ENCODE measurements at regions not wholly inside any gene's neighbourhood (a gene's known extent, or its start where the extent isn't known, plus 50 kb on each side); places are given as distances from the start of the nearest gene placed in this dataset.

- no peak for DNase-seq
- ChIA-PET CTCF (no interaction called here), POLR2A (no interaction called here)
- Mint-ChIP-seq H3K27ac (no peak overlapping the region), H3K27me3 (no peaks in the 10 kb centered on the region), H3K9me3 (peaks cover 29% of the 10 kb centered on the region), H3K4me3 (no peak overlapping the region), H3K4me1 (no peaks in the 10 kb centered on the region), H3K36me3 (ENCODE audit: low read depth) (no peaks in the 10 kb centered on the region)
These were observed 1735.9 kb downstream of the TP53TG3F start for GRCh38 chr16:35195173-35195863.

- no peak overlapping the region for H3K4me3 Mint-ChIP-seq
- H3K27me3 Mint-ChIP-seq, result no peaks in the 10 kb centered on the region
- H3K27ac Mint-ChIP-seq, result no peak overlapping the region
- H3K9me3 Mint-ChIP-seq, result peaks cover 32% of the 10 kb centered on the region
- ChIA-PET POLR2A (no interaction called here), CTCF (no interaction called here)
- H3K4me1 Mint-ChIP-seq, result no peaks in the 10 kb centered on the region
- no peaks in the 10 kb centered on the region for H3K36me3 Mint-ChIP-seq (ENCODE audit: low read depth)
- DNase-seq, result no peak
These were observed 1736.4 kb downstream of the TP53TG3F start for GRCh38 chr16:35195864-35196216.

- ChIA-PET POLR2A (no interaction called here), CTCF (no interaction called here)
- Mint-ChIP-seq H3K27me3 (no peaks in the 10 kb centered on the region), H3K9me3 (peaks cover 35% of the 10 kb centered on the region), H3K36me3 (ENCODE audit: low read depth) (no peaks in the 10 kb centered on the region), H3K4me3 (no peak overlapping the region), H3K4me1 (no peaks in the 10 kb centered on the region), H3K27ac (no peak overlapping the region)
- DNase-seq, result no peak
These were observed 1736.9 kb downstream of the TP53TG3F start for GRCh38 chr16:35196313-35196712.

- no peak overlapping the region for H3K4me3 Mint-ChIP-seq
- DNase-seq, result no peak
- ChIA-PET POLR2A (no interaction called here), CTCF (no interaction called here)
- H3K4me1 Mint-ChIP-seq, result no peaks in the 10 kb centered on the region
- no peaks in the 10 kb centered on the region for H3K27me3 Mint-ChIP-seq
- H3K36me3 Mint-ChIP-seq (ENCODE audit: low read depth), result no peaks in the 10 kb centered on the region
- peaks cover 39% of the 10 kb centered on the region for H3K9me3 Mint-ChIP-seq
- H3K27ac Mint-ChIP-seq, result no peak overlapping the region
These were observed 1738.2 kb downstream of the TP53TG3F start for GRCh38 chr16:35197656-35198055.

- ChIA-PET CTCF (no interaction called here), POLR2A (no interaction called here)
- Mint-ChIP-seq H3K27me3 (no peaks in the 10 kb centered on the region), H3K27ac (no peak overlapping the region), H3K36me3 (ENCODE audit: low read depth) (no peaks in the 10 kb centered on the region), H3K4me1 (no peaks in the 10 kb centered on the region), H3K9me3 (peaks cover 39% of the 10 kb centered on the region), H3K4me3 (no peak overlapping the region)
- DNase-seq, result no peak
These were observed 1739.1 kb downstream of the TP53TG3F start for GRCh38 chr16:35198223-35199199.

- H3K4me3 Mint-ChIP-seq, result no peak overlapping the region
- POLR2A ChIA-PET, result no interaction called here
- CTCF ChIA-PET, result no interaction called here
- no peak overlapping the region for H3K27ac Mint-ChIP-seq
- no peaks in the 10 kb centered on the region for H3K4me1 Mint-ChIP-seq
- no peaks in the 10 kb centered on the region for H3K36me3 Mint-ChIP-seq (ENCODE audit: low read depth)
- peaks cover 30% of the 10 kb centered on the region for H3K9me3 Mint-ChIP-seq
- H3K27me3 Mint-ChIP-seq, result no peaks in the 10 kb centered on the region
- DNase-seq, result no peak
These were observed 1741.2 kb downstream of the TP53TG3F start for GRCh38 chr16:35200662-35201061.

GRCh38 chr16:35201151-35201550, 1741.7 kb downstream of the TP53TG3F start:
- Mint-ChIP-seq H3K9me3 (peaks cover 27% of the 10 kb centered on the region), H3K27ac (no peak overlapping the region), H3K36me3 (ENCODE audit: low read depth) (no peaks in the 10 kb centered on the region), H3K4me1 (no peaks in the 10 kb centered on the region), H3K4me3 (no peak overlapping the region), H3K27me3 (no peaks in the 10 kb centered on the region)
- DNase-seq, result no peak
- ChIA-PET CTCF (no interaction called here), POLR2A (no interaction called here)

- no peaks in the 10 kb centered on the region for H3K4me1 Mint-ChIP-seq
- H3K4me3 Mint-ChIP-seq, result no peak overlapping the region
- no peaks in the 10 kb centered on the region for H3K36me3 Mint-ChIP-seq (ENCODE audit: low read depth)
- H3K27me3 Mint-ChIP-seq, result no peaks in the 10 kb centered on the region
- no peak for DNase-seq
- H3K27ac Mint-ChIP-seq, result no peak overlapping the region
- ChIA-PET POLR2A (no interaction called here), CTCF (no interaction called here)
- H3K9me3 Mint-ChIP-seq, result peaks cover 30% of the 10 kb centered on the region
These were observed 1744.2 kb downstream of the TP53TG3F start for GRCh38 chr16:35203636-35204035.

GRCh38 chr16:35207059-35207999, 1747.9 kb downstream of the TP53TG3F start:
- Mint-ChIP-seq H3K36me3 (ENCODE audit: low read depth) (no peaks in the 10 kb centered on the region), H3K27ac (no peak overlapping the region), H3K4me3 (no peak overlapping the region), H3K9me3 (peaks cover 12% of the 10 kb centered on the region), H3K27me3 (no peaks in the 10 kb centered on the region), H3K4me1 (no peaks in the 10 kb centered on the region)
- POLR2A ChIA-PET, result no interaction called here
- DNase-seq, result no peak
- CTCF ChIA-PET, result no interaction called here

- no peak for DNase-seq
- Mint-ChIP-seq H3K27me3 (no peaks in the 10 kb centered on the region), H3K4me1 (no peaks in the 10 kb centered on the region), H3K27ac (no peak overlapping the region), H3K4me3 (no peak overlapping the region), H3K36me3 (ENCODE audit: low read depth) (no peaks in the 10 kb centered on the region), H3K9me3 (peaks cover 12% of the 10 kb centered on the region)
- POLR2A ChIA-PET, result no interaction called here
- CTCF ChIA-PET, result no interaction called here
These were observed 1748.9 kb downstream of the TP53TG3F start for GRCh38 chr16:35208001-35208935.

GRCh38 chr16:35210681-35211433, 1751.4 kb downstream of the TP53TG3F start:
- Mint-ChIP-seq H3K27ac (no peak overlapping the region), H3K36me3 (ENCODE audit: low read depth) (no peaks in the 10 kb centered on the region), H3K9me3 (peaks cover 16% of the 10 kb centered on the region), H3K4me1 (no peaks in the 10 kb centered on the region), H3K27me3 (no peaks in the 10 kb centered on the region), H3K4me3 (no peak overlapping the region)
- no peak for DNase-seq
- ChIA-PET CTCF (no interaction called here), POLR2A (no interaction called here)

GRCh38 chr16:35214840-35215239, 1755.4 kb downstream of the TP53TG3F start:
- POLR2A ChIA-PET, result no interaction called here
- CTCF ChIA-PET, result no interaction called here

More at GRCh38 chr16:35214840-35215239, 1755.4 kb downstream of the TP53TG3F start:
- Mint-ChIP-seq H3K4me3 (no peak overlapping the region), H3K27ac (no peak overlapping the region), H3K27me3 (no peaks in the 10 kb centered on the region), H3K36me3 (ENCODE audit: low read depth) (no peaks in the 10 kb centered on the region), H3K9me3 (peaks cover 16% of the 10 kb centered on the region), H3K4me1 (no peaks in the 10 kb centered on the region)
- no peak for DNase-seq

Data from activated CD4-positive, alpha-beta T cell treated with anti-CD3 and anti-CD28 coated beads, Interleukin-2, amount 10 ng/mL, durations not matched to agents 7 days and 5 days (primary cell).